ENCODE measurements at regions not wholly inside any gene's neighbourhood (a gene's known extent, or its start where the extent isn't known, plus 50 kb on each side); places are given as distances from the start of the nearest gene placed in this dataset.

- TF ChIP-seq CTCF (IDR thresholded peaks at IDR 0.05; ENCODE audit: extremely low read depth in 1 of 2, insufficient read depth in 1 of 2, low read depth in 1 of 2, low read length in 2 of 2), result no peak
- TF ChIP-seq MAX (IDR thresholded peaks at IDR 0.05; ENCODE audit: insufficient read depth, insufficient read length), result no peak
- TF ChIP-seq GATA2 (IDR thresholded peaks at IDR 0.05; ENCODE audit: insufficient read depth, insufficient read length, low read depth, low read length), result no peak
- TF ChIP-seq EZH2 (IDR thresholded peaks at IDR 0.05; ENCODE audit: borderline replicate concordance, low read depth, low read length, severe bottlenecking), result no peak
- no peak for TF ChIP-seq POLR2A (IDR thresholded peaks at IDR 0.05; ENCODE audit: low read depth, low read length)
- TF ChIP-seq MYC (IDR thresholded peaks at IDR 0.05; ENCODE audit: low read depth, low read length), result no peak
- TF ChIP-seq POLR2AphosphoS5 (IDR thresholded peaks at IDR 0.05; ENCODE audit: insufficient read depth, low read depth, low read length), result no peak
- no peak for TF ChIP-seq JUN (IDR thresholded peaks at IDR 0.05; ENCODE audit: borderline replicate concordance, insufficient read depth, insufficient read length, low read depth)
These were observed 142.4 kb downstream of the DACT1 start for GRCh38 chr14:58780185-58780584.
